NCI-H146 treated with DMSO at 0.1 percent for 48 hours (cell line): ENCODE measurements at regions not wholly inside any gene's neighbourhood (a gene's known extent, or its start where the extent isn't known, plus 50 kb on each side); places are given as distances from the start of the nearest gene placed in this dataset.

Source experiments
- DNase-seq: peaks from one replicate; lab custom pipeline; 2025; ENCODE audit not compliant: unreplicated experiment; lab: John Stamatoyannopoulos, UW

DNA sequence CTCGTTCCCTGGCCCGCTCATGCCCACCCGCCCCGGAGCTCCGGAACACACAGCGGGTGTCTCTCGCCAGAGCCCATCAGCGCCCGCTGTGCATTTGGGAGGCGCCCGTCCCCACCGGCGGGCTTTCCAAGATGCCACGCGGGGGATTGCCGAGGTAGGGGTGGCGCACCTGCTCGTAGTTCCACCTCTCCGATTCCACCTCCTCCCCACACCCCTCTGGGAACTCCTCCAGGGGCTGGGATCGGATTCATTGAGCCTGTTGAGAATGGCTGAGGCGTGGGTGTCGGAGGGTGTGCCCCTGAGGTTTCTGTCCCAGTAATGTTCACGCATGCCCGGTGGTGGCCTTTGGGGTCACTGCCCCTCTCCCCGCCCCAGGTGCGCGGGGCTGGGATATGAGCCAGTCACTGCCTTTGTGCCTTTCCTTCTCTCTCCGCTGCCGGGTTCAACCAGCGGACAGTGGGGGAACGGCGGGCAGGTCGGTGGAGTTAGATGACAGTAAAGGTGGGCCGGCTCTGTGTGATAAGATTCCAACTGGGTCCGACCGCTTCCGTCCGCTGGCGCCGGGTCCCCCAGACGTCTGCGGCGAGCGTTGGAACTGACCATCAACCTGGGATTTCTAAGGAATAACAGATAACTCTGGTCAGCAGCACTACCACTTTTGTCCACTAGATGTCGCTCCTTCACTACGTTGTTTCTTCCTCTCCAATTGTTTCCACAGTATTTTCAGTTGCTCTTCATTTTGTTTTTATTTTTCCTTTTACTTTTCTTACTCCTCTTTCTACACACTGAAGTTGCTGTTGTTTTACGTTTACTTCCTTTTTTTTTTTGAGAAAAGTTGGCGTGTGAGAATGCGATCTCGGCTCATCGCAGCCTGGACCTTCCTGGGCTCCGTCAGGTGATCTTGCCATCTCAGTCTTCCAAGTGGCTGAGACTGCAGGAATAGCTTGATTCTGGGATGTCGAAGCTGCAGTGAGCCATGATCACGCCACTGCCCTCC lies 178.1 kb upstream of the ALG10B start:
- peak; percentile 59 for DNase-seq

DNA sequence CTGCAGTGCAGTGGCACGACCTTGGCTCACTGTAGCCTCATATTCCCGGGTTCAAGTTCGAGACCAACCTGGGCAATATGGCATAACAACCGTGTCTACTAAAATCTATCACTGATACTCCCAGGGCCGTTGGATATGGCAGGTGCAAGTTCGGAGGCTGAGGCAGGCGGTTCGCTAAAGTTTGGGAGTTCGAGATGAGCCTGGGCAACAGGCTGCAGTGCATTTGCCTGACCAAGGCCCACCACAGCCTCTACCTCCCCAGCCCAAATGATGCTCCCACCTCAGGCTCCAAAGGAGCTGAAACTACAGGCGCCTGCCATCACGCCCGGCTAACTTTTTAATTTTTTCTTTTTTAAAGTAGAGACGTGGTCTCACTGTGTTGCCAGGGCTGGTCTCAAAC lies 177.1 kb upstream of the ALG10B start:
- no peak for DNase-seq

DNA sequence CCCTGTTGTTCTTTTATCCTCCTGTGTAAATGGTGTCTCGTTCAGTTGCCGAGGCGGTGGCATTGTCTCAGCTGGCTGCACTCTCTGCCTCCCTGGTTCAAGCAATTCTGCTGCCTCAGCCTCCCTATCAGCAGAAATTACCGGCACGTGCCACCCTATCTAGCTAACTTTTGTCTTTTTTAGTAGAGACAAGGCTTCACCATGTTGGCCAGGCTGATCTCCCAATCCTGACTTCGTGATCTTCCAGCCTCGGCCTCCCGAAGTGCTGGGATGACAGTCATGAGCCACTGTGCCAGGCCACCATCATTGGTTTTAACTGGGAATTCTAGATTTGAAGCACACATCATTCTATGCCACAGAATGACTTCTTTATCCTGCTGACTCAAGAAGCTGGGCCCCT lies 175.3 kb upstream of the ALG10B start:
- DNase-seq = no peak

DNA sequence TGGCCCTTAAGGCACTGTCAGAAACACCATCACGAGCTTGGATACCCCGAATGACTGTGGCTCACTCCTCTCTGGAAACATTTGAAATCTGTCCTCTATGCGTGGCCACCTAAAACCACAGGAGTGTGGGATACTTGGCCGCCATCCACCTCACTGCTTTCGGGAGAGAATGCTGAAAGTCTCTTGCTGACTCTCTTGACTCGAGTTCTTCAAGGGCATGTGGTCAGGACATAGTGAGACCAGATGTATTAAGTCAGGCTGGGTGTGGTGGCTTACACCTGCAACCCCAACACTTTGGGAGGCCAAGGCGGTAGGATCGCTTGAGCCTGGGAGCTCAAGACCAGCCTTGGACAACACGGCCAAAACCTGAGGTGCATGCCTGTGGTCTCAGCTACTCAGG lies 174.7 kb upstream of the ALG10B start:
- DNase-seq = no peak

DNA sequence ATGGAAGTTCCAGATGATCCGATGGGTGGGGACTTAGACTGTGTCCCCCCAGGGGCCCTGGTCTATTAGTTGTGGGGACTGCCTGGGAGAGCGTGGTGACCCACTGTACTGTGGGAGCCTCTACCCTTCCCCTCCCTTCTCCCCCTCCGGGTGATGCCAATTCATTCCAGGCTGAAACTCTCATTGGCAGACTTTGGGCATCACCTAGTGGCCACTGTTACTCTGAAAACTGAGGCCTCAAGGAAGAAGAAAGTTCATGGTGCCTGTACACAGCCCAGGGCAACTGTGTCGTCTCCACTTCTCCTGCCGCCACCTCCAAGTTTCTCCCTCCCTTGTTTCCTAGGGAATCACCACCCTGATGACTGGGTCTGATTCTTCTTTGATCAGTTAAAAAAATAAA lies 173.6 kb upstream of the ALG10B start:
- DNase-seq = no peak

DNA sequence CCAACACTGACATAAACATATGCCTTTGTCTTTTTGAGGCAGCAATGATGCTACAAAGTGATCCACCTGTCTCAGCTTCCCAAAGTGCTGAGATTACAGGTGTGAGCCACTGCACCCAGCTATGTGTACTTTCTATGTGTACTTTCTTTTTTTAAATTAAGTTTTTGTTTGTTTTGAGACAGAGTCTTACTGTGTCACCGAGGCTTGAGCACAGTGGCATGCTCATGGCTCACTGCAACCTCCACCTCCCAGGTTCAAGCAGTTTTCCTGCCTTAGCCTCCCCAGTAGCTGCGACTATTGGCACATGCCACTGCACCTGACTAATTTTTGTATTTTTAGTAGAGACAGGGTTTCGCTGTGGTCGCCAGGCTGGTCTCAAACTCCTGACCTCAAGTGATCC lies 172.5 kb upstream of the ALG10B start:
- no peak for DNase-seq

DNA sequence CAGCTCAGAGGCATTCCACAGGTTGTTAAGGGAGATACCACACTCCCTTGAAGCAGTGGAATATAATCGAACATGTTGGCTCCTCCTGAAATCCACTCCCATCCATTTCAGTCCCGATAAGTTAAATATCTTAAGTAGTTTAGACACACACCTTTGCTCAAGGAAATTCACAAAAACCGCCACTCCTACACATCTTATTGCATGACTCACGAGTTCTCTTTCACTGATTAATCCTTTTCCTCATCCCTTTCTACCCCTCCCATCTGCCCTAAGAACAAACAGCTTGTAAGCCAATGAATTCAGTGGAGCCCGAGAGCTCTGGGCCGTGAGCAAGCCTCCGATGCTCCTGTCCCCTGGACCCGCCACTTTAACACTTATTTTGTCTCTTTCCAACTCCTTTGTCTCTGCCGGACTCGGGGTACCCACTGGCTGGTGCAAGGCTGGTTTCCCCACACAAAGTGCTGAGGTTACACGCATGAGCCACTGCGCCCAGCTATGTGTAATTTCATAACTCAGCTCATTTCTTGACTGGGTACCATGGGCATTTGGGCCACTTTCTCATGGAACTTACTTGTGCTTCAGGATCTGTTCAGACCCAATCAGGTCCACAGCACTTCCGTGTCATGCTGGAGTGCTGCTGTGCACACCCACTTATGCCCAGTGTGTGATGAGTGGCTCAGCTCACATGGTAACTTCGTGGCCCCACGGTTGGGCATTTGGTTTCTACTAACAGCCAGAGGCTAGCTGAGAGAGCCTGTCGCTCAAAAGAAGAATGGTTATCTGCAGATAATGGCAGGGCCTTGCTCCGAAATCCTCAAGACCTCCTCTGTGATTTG lies 171.8 kb upstream of the ALG10B start:
- no peak for DNase-seq

DNA sequence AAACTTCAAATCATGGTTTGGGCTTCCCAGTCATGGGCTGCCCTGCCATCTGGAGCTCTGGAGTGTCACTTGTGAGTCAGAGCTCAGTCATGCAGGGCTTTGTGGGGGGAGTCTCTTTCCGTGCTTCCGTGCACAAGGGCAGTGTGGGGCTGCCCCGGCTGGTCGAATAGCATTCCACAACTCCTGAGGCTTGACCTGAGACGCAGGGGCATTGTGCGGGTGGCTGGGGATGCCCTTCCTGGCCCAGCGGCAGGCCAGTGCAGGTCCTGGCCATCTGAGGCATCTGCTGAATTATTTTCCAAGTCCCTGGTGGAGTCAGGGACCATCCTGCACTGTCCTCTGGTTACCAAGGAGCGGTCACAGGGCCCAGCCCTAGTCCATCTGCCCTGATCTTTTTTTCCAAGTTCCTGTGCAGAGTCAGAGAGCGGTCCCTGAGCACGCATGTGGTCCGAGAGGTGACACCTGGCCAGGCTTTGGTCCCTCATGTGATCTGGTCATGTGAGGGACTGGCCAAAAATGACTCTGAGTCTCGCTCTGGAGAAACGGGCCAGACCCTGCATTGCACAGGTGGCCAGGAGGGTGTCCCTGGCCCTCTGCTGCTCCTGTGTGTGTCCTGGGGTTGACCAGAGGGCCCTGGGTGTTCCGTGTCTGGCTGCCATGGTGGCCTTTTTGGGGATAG lies 167.0 kb upstream of the ALG10B start:
- DNase-seq = no peak

DNA sequence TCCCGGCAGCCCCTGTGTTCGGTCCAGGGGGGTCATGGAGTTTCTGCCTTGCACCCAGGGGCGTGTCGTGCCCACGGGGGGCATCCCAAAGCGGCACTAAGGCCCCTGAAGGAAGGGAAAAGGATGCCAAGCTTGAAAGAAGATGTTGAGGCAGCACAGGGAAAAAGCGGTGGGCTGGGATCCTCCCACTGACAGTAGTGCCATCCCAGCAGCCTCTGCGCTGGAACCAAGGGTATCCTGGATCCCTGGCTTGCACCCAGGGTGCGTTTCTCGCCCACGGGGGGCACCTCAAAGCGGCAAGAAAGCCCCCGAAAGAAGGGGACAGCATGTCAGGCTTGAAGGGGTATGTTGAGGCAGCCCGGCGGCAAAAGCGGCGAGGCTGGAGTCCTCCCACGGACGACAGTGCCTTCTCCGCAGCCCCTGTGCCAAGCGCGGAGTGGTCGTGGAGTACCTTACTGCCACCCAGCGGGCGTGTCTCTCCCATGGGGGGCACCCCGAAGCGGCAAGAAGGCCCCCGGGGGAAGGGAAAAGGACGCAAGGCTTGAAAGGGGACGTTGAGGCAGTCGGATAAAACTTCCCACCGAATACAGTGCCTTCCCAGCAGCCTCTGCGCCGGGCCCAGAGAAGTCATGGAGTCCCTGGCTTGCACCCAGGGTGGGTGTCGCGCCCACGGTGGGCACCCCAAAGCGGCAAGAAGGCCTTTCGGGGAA lies 164.4 kb upstream of the ALG10B start:
- no peak for DNase-seq

DNA sequence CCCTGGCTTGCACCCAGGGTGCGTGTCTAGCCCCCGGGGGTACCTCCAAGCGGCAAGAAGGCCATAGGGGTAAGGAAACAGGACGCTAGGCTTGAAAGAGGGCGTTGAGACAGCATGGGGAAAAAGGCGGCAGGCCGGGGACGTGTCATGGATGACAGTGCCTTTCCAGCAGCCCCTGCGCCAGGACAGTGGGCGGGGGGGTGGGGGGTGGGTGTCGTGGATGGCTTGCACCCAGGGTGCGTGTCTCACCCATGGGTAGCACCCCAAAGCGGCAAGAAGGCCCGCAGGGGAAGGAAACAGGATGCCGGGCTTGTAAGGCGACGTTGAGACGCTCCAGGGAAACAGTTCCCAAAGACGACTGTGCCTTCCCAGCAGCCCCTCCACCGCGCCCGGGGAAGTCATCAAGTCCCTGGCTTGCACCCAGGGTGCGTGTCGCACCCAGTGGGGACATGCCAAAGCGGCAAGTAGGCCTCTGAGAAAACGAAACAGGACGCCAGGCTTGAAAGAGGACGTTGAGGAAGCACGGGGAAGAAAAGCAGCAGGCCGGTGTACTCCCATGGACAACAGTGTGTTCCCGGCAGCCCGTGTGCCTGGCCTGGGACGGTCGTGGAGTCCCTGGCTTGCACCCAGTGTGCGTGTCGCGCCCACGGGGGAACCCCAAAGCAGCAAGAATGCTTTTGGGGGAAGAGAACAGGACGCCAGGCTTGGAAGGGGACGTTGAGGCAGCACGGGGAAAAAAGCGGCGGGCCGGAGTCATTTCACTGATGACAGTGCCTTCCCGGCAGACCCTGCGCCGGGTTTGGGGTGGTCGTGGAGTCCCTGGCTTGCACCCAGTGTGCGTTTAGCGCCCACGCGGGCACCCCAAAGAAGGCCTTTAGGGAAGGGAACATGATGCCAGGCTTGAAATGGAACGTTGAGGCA lies 163.5 kb upstream of the ALG10B start:
- DNase-seq = no peak

DNA sequence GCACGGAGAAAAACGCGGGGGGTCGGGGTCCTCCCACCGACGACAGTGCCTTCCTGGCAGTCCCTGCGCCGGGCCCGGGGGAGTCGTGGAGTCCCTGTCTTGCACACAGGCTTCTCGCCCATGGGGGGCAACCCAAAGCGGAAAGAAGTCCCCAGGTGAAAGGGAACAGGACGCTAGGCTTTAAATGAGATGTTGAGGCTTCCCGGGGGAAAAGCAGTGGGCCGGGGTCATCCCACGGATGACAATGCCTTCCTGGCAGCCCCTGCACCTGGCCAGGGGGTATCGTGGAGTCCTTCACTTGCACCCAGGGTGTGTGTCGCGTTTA lies 162.9 kb upstream of the ALG10B start:
- no peak for DNase-seq

DNA sequence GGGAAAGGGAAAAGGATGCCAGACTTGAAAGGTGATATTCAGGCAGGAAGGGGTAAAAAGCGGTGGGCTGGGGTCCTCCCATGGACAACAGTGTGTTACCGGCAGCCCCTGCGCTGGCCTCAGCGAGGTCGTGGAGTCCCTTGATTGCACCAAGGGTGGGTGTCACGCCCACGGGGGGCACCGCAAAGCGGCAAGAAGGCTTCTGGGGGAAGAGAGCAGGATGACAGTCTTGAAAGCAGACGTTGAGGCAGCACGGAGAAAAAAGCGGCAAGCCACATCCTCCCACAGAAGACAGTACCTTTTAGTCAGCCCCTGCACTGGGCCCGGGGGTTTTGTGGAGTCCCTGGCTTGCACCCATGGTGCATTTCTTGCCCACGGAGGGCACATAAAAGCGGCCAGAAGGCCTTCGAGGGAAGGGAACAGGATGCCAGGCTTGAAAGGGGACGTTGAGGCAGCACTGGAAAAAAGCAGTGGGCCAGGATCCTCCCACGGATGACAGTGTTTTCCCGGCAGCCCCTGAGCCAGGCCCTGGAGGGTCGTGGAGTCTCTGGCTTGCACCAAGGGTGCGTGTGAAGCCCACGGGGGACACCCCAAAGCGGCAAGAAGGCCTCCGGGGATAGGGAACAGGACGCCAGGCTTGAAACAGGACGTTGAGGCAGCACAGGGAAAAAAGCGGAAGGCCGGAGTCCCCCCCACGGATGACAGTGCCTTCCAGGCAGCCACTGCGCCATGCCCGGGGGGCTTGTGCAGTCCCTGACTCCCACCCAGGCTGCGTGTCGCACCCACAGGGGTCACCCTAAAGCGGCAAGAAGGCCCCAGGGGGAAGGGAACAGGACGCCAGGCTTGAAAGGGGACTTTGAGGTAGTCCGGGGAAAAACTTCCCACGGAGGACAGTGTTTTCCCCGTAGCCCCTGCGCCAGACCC lies 162.2 kb upstream of the ALG10B start:
- no peak for DNase-seq

DNA sequence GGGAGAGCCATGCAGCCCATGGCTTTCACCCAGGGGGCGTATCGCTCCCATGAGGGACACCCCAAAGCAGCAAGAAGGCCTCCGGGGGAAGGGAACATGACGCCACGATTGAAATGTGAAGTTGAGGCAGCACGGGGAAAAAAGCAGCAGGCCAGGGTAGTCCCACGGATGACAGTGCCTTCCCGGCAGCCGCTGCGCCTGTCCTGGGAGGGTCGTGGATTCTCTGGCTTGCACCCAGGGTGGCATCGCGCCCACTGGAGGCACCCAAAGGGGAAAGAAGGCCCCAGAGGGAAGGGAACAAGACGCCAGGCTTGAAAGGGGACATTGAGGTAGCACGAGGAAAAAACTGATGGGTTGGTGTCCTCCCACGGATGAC lies 161.6 kb upstream of the ALG10B start:
- DNase-seq = no peak

DNA sequence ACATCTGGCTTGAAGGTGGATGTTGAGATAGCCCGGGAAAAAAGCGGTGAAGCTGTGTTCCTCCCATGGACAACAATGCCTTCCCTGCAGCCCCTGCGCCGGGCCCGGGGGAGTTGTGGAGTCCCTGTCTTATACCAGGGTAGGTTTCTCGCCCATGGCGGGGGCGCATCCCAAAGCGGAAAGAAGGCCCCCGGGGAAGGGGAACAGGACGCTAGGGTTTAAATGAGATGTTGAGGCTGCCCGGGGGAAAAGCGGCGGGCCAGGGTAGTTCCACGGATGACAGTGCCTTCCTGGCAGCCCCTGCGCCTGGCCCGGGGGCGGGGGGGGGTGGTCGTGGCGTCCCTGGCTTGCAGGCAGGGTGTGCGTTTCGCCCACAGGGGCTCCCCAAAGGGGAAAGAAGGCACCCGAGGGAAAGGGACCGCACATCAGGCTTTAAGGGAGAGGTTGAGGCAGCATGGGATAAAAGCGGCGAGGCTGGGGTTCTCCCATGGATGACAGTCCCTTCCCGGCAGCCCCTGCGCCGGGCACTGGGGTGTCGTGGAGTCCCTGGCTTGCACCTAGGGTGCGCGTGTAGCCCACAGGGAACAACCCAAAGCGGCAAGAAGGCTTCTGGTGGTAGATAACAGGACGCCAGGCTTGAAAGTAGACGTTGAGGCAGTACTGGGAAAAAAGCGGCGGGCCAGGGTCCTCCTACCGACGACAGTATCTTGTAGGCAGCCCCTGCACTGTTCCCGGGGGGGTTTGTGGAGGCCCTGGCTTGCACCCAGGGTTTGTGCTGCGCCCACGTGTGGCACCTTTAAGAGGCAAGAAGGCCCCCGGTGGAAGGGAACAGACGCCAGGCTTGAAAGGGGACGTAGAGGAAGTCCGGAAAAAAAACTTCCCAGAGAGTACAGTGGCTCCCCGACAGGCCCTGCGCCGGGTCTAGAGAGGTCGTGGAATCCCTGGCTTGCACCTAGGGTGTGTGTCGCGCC lies 160.8 kb upstream of the ALG10B start:
- DNase-seq = no peak

DNA sequence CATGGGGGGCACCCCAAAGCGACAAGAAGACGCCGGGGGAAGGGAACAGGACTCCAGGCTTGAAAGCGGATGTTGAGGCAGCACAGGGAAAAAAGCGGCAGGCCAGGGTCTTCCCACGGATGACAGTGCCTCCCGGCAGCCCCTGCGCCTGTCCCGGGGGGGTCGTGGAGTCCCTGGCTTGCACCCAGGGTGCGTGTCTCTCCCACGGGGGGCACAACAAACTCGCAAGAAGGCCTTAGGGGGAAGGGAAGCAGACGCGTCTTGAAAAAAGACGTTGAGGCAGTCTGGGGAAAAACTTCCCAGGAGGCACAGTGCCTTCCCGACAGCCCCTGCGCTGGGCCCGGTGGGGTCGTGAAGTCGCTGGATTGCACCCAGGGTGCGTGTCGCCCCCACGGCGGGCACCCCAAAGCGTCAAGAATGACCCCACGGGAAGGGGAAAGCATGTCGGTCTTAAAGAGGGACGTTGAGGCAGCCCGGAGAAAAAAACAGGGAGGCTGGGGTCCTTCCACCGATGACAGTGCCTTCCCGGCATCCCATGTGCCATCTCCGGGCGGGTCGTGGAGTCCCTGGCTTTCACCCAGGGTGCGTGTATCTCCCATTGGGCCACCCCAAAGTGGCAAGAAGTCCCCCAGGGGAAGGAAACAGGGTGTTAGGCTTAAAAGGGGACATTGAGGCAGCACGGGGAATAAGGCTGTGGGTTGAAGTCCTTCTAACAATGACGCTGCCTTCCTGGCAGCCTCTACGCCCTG lies 159.9 kb upstream of the ALG10B start:
- no peak for DNase-seq

DNA sequence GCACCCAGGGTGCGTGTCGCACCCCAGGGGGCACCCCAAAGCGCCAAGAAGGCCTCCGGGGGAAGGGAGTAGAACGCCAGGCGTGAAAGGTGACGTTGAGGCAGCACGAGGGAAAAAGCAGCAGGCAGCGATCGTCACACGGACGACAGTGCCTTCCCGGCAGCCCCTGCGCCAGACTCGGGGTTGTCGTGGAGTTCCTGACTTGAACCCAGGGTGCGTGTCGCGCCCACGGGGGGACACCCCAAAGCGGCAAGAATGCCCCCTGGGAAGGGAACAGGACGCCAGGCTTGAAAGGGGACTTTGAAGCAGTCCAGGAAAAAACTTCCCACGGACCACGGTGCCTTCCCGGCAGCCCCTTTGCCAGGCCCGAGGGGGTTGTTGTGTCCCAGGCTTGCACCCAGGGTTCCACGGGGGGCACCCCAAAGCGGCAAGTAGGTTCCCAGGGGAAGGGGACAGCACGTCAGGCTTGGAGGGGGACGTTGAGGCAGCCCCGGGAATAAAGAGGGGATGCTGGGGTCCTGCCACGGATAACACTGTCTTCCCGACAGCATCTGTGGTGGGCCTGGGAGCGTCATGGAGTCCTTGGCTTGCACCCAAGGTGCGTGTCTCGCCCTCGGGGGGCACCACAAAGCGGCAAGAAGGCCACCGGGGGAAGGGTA lies 159.2 kb upstream of the ALG10B start:
- no peak for DNase-seq
